Heart left ventricle (tissue), 16 donors: ENCODE measurements at regions not wholly inside any gene's neighbourhood (a gene's known extent, or its start where the extent isn't known, plus 50 kb on each side); places are given as distances from the start of the nearest gene placed in this dataset.

ENCODE experiments used
- ATAC-seq, 4 donors: fragments of 200-7000 bp; cut with Tn5 transposase; one replicate each; pipeline ENCODE4 v1.9.1; 2020 to 2022; ENCODE audit warnings: moderate library complexity in 4 of 4, mild to moderate bottlenecking in 3 of 4, moderate number of reproducible peaks in 1 of 4
- DNase-seq, 5 donors: peaks; one replicate each; pipeline ENCODE4 v3.0.0-alpha.2; 2020
- H3K27ac ChIP-seq, 12 donors: fragments of 200-600 bp; sonication (generic) in 4 of 12; one replicate each; pipeline versions ENCODE4 v1.5.0 to v1.8.0; 2016 to 2022; ENCODE audit warnings: mild to moderate bottlenecking in 2 of 12
- H3K27me3 ChIP-seq, 9 donors: fragments of 200-600 bp; sonication (generic) in 2 of 9; one replicate each; pipeline versions ENCODE4 v1.5.1 to v1.8.0; 2016 to 2022; ENCODE audit warnings: mild to moderate bottlenecking in 3 of 9
- H3K36me3 ChIP-seq, 9 donors: fragments of 200-600 bp; sonication (generic) in 2 of 9; one replicate each; pipeline versions ENCODE4 v1.5.0 to v1.8.0; 2018 to 2022; ENCODE audit warnings: mild to moderate bottlenecking in 2 of 9
- H3K4me1 ChIP-seq, 12 donors: fragments of 200-600 bp; sonication (generic) in 4 of 12; one replicate each; pipeline versions ENCODE4 v1.5.0 to v1.8.0; 2016 to 2022; ENCODE audit warnings: mild to moderate bottlenecking in 3 of 12
- H3K4me3 ChIP-seq, 12 donors: fragments of 200-600 bp; sonication (generic) in 4 of 12; one replicate each; pipeline versions ENCODE4 v1.5.0 to v1.8.0; 2017 to 2022; ENCODE audit warnings: mild to moderate bottlenecking in 9 of 12, moderate library complexity in 4 of 12
- H3K9me3 ChIP-seq, 12 donors: fragments of 200-600 bp; sonication (generic) in 4 of 12; one replicate each; pipeline versions ENCODE4 v1.5.0 to v1.8.0; 2016 to 2022; ENCODE audit warnings: mild to moderate bottlenecking in 1 of 12
- CTCF ChIP-seq, 12 donors: fragments of 200-600 bp; sonication (generic) in 4 of 12; IDR thresholded peaks; one replicate each; pipeline versions ENCODE4 v1.5.0 to v1.8.0; 2018 to 2022; ENCODE audit warnings: antibody characterized with exemption in 12 of 12, mild to moderate bottlenecking in 5 of 12
- POLR2A ChIP-seq, 2 donors: fragments of 450-650 bp; IDR thresholded peaks; one replicate each; pipeline ENCODE4 v1.6.1; 2017; ENCODE audit warnings: antibody characterized with exemption in 2 of 2, mild to moderate bottlenecking in 2 of 2, moderate library complexity in 2 of 2
- WGBS, 4 donors: extraction: QIAGEN DNeasy Blood & Tissue Kit in 2 of 4; methylation state at CpG; one replicate each; pipeline versions ENCODE4 v1.1.5 to v1.1.7; 2013 to 2018; 5-methylcytosine and 5-hydroxymethylcytosine counted together
- intact Hi-C, 10 donors: fragments of 100-400 bp; cut with DNase I; formaldehyde crosslinking; loops; one replicate each; pipeline versions ENCODE4 v1.11.1 to v1.14.2; 2022
- donor health status: ischemic (EF 13 %, LVEDD 7.1; RV severe dilation, severe dysfunction).
- donor health status: healthy with polysubstance abuse.
- donor health status: DM: no; HTN: yes; CAD: no.
- donor health status: DM: no; HTN: no; CAD: no.
- donor health status: ischemic (EF 25% LVEDD 6.9; RV normal size, moderate dysfunction).
- donor health status: ischemic (EF 25% LVEDD 5.7; RV mildly dilated, moderate dysfunction).
- donor health status: healthy.
- donor health status: DM: yes; HTN: yes; CAD: no.
- donor health status: ischemic (EF 35%, LVEDD 5.7; RV mildly dilated, moderate dysfunction).
- donor health status: nonischemic (EF 11% LVEDD 7.7; RV severe dilation, severe dysfunction).
- donor health status: DM: yes; HTN: yes; CAD: no.
- donor health status: PGD.
- donor health status: ischemic (EF 29% LVEDD 5.4; RV normal size, mild dysfunction).
- donor health status: nonischemic (EF 23%, LVEDD 6.1; RV moderate dilation, normal function).

GRCh38 chr13:80450386-80450785, 109.5 kb upstream of the SPRY2 start:
- no peak for ATAC-seq
- Histone ChIP-seq H3K27ac (peak overlapping the region in 3 of 12 donors; percentile 4 to 30 (median 23)), H3K4me3 (no peak overlapping the region), H3K9me3 (no peaks in the 10 kb centered on the region), H3K27me3 (no peaks in the 10 kb centered on the region), H3K36me3 (no peaks in the 10 kb centered on the region), H3K4me1 (peaks cover 0 to 42% (median 14%) of the 10 kb centered on the region in 12 donors)
- DNase-seq: no peak
- TF ChIP-seq POLR2A (IDR thresholded peaks at IDR 0.05): no peak
- TF ChIP-seq CTCF (IDR thresholded peaks at IDR 0.05): no peak
- intact Hi-C loops: no loop called here

GRCh38 chr13:80448725-80449124, 107.8 kb upstream of the SPRY2 start:
- no peak overlapping the region for H3K4me3 ChIP-seq
- intact Hi-C loops: no loop called here
- H3K4me1 ChIP-seq: peaks cover 0 to 48% (median 14%) of the 10 kb centered on the region in 12 donors
- DNase-seq (no peak), ATAC-seq (peak in 1 of 4 donors; percentile 45)
- H3K27ac ChIP-seq: peak overlapping the region in 1 of 12 donors; percentile 15
- WGBS, 4 donors: 68 to 83% (median 76%) methylated on average over 2 of the region's 2 CpGs
- TF ChIP-seq CTCF (IDR thresholded peaks at IDR 0.05) (no peak), POLR2A (IDR thresholded peaks at IDR 0.05) (no peak)
- no peaks in the 10 kb centered on the region for H3K27me3 ChIP-seq
- H3K36me3 ChIP-seq: no peaks in the 10 kb centered on the region
- H3K9me3 ChIP-seq: no peaks in the 10 kb centered on the region

GRCh38 chr13:80447747-80448146, 106.8 kb upstream of the SPRY2 start:
- Histone ChIP-seq H3K4me3 (no peak overlapping the region), H3K27ac (peak overlapping the region in 2 of 12 donors; percentile 7 to 15), H3K27me3 (no peaks in the 10 kb centered on the region), H3K36me3 (no peaks in the 10 kb centered on the region), H3K9me3 (no peaks in the 10 kb centered on the region), H3K4me1 (peaks cover 0 to 56% (median 14%) of the 10 kb centered on the region in 12 donors)
- ATAC-seq (no peak), DNase-seq (no peak)
- intact Hi-C loops: no loop called here
- WGBS, 4 donors: 54 to 80% (median 58%) methylated on average over 2 of the region's 2 CpGs
- TF ChIP-seq CTCF (IDR thresholded peaks at IDR 0.05) (no peak), POLR2A (IDR thresholded peaks at IDR 0.05) (no peak)

GRCh38 chr13:80444240-80445015, 103.5 kb upstream of the SPRY2 start:
- WGBS, 4 donors: 81 to 89% (median 83%) methylated on average over 4 of the region's 4 CpGs
- H3K9me3 ChIP-seq: no peaks in the 10 kb centered on the region
- H3K4me1 ChIP-seq: peaks cover 0 to 50% (median 1%) of the 10 kb centered on the region in 12 donors
- H3K4me3 ChIP-seq: no peak overlapping the region
- no peak for TF ChIP-seq POLR2A (IDR thresholded peaks at IDR 0.05)
- TF ChIP-seq CTCF (IDR thresholded peaks at IDR 0.05): no peak
- ATAC-seq (peak in 3 of 4 donors; percentile 30 to 59 (median 47)), DNase-seq (no peak)
- H3K27ac ChIP-seq: peak overlapping the region in 2 of 12 donors; percentile 7 to 12
- no peaks in the 10 kb centered on the region for H3K36me3 ChIP-seq
- intact Hi-C loops: no loop called here
- no peaks in the 10 kb centered on the region for H3K27me3 ChIP-seq
